Common myeloid progenitor, CD34-positive (primary cell): ENCODE measurements at regions not wholly inside any gene's neighbourhood (a gene's known extent, or its start where the extent isn't known, plus 50 kb on each side); places are given as distances from the start of the nearest gene placed in this dataset.

ENCODE experiments used
- CTCF ChIA-PET: fragments of 350-600 bp; sonication (Branson Sonifier 250); formaldehyde crosslinking; loops from one replicate; lab custom pipeline; 2021; ENCODE audit warnings: antibody characterized with exemption; lab: Charles Lee
- POLR2A ChIA-PET: fragments of 350-600 bp; sonication (Branson Sonifier 250); formaldehyde crosslinking; loops from one replicate; lab custom pipeline; 2021; ENCODE audit warnings: antibody characterized with exemption; lab: Charles Lee
- DNase-seq, 3 donors: peaks; one replicate each; pipeline versions ENCODE4 v3.0.0 to v3.0.0-alpha.2; 2013
- H3K27ac ChIP-seq, 2 experiments: 1 replicate in 1 of 2; 2 replicates in 1 of 2; pipeline ENCODE4 v1.7.0; 2013; ENCODE audit warnings: inconsistent platforms in 2 of 2, low read length in 2 of 2, mild to moderate bottlenecking in 2 of 2, low read depth in 1 of 2, moderate library complexity in 1 of 2; ENCODE audit not compliant: severe bottlenecking in 2 of 2, insufficient read depth in 1 of 2, poor library complexity in 1 of 2
- H3K27me3 ChIP-seq, 5 experiments: replicated peaks in 2 of 5; 1 replicate in 3 of 5; 2 replicates in 2 of 5; pipeline versions ENCODE4 v1.6.1 to v1.7.0; 2013; ENCODE audit warnings: low read length in 4 of 5, mild to moderate bottlenecking in 2 of 5, moderate library complexity in 2 of 5, inconsistent platforms in 1 of 5; ENCODE audit not compliant: insufficient read depth in 5 of 5, control insufficient read depth in 4 of 5
- H3K36me3 ChIP-seq, 4 experiments: 1 replicate in 2 of 4; 2 replicates in 2 of 4; pipeline versions ENCODE4 v1.6.1 to v1.7.0; 2013; ENCODE audit warnings: low read length in 3 of 4, control low read depth in 1 of 4, mild to moderate bottlenecking in 1 of 4; ENCODE audit not compliant: control insufficient read depth in 4 of 4, insufficient read depth in 4 of 4
- H3K4me1 ChIP-seq, 4 experiments: 1 replicate in 3 of 4; 2 replicates in 1 of 4; pipeline versions ENCODE4 v1.6.1 to v1.7.1; 2013; ENCODE audit warnings: low read length in 3 of 4, mild to moderate bottlenecking in 3 of 4, control low read depth in 1 of 4, inconsistent platforms in 1 of 4, moderate library complexity in 1 of 4; ENCODE audit not compliant: control insufficient read depth in 4 of 4, insufficient read depth in 4 of 4; ENCODE audit errors: control extremely low read depth in 1 of 4
- H3K4me3 ChIP-seq, 7 experiments: 1 replicate in 4 of 7; 2 replicates in 3 of 7; pipeline versions ENCODE4 v1.5.1 to v1.7.0; 2013; ENCODE audit warnings: mild to moderate bottlenecking in 7 of 7, low read length in 6 of 7, moderate library complexity in 6 of 7, inconsistent platforms in 2 of 7, low read depth in 2 of 7, control low read depth in 1 of 7; ENCODE audit not compliant: insufficient read depth in 4 of 7, control insufficient read depth in 1 of 7; ENCODE audit errors: extremely low read depth in 1 of 7
- H3K9me3 ChIP-seq, 5 experiments: 1 replicate in 4 of 5; 2 replicates in 1 of 5; pipeline versions ENCODE4 v1.6.1 to v1.7.1; 2013; ENCODE audit warnings: low read length in 4 of 5, mild to moderate bottlenecking in 2 of 5, inconsistent platforms in 1 of 5, low read depth in 1 of 5, moderate library complexity in 1 of 5; ENCODE audit not compliant: control insufficient read depth in 4 of 5, insufficient read depth in 2 of 5; ENCODE audit errors: control extremely low read depth in 1 of 5
- WGBS: methylation state at CpG from one replicate; pipeline ENCODE4 v1.1.5; 2013; ENCODE audit not compliant: insufficient coverage; 5-methylcytosine and 5-hydroxymethylcytosine counted together

DNA sequence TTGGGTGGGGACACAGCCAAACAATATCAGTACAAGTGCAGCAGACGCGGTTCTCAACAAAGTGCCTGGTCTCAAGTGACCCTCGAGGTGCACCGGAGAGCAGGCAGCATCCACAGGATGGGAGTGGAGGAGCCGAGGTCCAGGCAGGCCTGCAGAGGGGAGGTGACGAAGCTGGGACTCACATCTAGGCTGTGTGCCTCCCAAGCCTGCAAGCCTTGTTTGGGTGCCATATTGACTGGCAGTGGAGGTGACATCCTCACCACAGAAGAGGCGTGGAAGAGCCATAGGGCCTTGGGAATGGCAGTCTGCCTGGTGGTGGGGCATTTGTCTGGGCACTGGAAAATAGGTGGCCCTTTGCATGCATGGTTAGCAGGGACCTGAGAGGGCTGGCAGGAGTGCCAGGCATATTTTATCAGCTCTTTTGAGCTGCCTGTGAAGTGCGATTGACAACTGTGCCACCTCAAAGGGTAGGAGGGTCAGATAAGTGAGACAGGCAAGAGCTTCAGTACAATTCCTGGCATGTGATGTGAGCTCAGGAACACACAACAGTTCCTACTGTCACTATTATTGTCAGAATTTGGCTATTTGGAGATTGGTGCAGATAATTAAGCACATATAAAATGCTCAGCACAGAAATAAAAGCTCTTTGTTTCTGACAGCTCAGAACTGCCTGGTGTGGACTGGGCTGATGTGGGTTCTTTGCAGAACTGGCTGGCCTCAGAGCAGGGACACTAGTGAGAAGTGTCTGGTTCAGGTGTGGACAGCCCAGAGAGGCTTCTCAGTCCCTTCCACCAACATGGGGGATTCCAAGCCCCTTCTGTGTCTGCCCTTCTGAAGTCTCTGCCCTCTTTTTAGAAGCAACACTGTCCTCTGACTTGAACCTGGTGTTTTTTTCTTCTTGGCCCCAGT is 347.6 kb upstream of the AJAP1 start:
- no peaks in the 10 kb centered on the region for H3K36me3 ChIP-seq
- ChIA-PET POLR2A (no interaction called here), CTCF (no interaction called here)
- no peak overlapping the region for H3K27ac ChIP-seq
- DNase-seq, result no peak
- no peak overlapping the region for H3K4me3 ChIP-seq
- H3K9me3 ChIP-seq, result peaks cover 0 to 12% (median 3%) of the 10 kb centered on the region in 5 experiments
- no peaks in the 10 kb centered on the region for H3K4me1 ChIP-seq
- WGBS, result 98% methylated on average over 8 of the region's 8 CpGs
- H3K27me3 ChIP-seq, result peaks cover 0 to 2% (median 0%) of the 10 kb centered on the region in 5 experiments

DNA sequence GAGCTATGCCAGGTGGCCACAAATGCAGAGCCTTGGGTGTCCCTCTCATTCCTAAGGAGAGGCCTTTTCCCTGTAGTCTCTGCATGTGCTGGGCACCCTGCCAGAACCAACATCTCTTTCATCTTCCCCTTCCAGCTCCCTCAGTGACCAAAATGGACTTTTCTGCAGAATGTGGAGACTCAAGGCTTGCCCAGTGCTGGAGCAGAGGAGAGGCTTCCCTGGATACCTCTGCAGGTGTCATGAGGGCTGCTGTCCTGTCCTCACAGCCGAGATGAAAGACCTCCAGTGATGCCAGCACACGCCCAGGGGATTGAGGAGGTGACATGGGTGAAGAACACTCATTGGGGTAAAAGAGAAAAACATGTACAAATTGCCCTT is 347.0 kb upstream of the AJAP1 start:
- ChIA-PET CTCF (no interaction called here), POLR2A (no interaction called here)
- H3K4me3 ChIP-seq, result no peak overlapping the region
- no peak for DNase-seq
- H3K27me3 ChIP-seq, result peaks cover 0 to 2% (median 0%) of the 10 kb centered on the region in 5 experiments
- peaks cover 0 to 12% (median 3%) of the 10 kb centered on the region in 5 experiments for H3K9me3 ChIP-seq
- WGBS, result 69% methylated on average over 2 of the region's 2 CpGs
- no peaks in the 10 kb centered on the region for H3K36me3 ChIP-seq
- H3K4me1 ChIP-seq, result no peaks in the 10 kb centered on the region
- H3K27ac ChIP-seq, result no peak overlapping the region

DNA sequence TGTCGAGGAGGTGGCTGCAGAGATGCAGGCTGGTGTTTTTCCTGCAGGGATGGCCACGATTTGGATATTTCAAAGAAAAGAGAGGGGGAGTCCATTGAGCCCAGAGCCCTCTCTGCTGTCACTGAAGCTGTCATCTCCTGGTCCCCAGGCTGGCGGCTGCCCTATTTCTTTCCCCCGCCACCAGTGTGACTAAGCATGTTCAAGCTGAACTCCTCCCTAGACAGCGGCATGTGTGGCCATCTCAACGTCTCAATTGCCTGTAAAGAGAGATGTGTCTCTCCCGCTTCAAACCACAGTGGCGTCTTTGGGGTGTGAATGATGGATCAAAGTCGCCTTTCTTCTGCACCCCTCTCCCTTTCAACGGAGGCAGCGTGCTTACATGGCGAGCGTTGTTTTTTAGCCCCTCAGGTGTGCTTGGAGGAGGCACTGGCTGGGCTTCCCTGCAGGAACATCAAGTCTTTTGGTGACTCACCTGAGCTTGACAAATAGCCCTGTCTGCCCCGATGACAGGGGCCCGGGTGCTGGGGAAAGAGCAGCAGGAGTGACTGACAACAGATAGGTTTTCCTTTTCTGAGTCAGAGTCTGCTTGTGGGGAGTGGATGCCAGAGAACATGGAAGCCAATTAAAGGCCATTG is 346.4 kb upstream of the AJAP1 start:
- DNase-seq, result no peak
- Histone ChIP-seq H3K27me3 (peaks cover 0 to 2% (median 0%) of the 10 kb centered on the region in 5 experiments), H3K27ac (no peak overlapping the region), H3K4me3 (no peak overlapping the region), H3K4me1 (no peaks in the 10 kb centered on the region), H3K36me3 (no peaks in the 10 kb centered on the region), H3K9me3 (peaks cover 0 to 12% (median 3%) of the 10 kb centered on the region in 5 experiments)
- WGBS, result 81% methylated on average over 13 of the region's 15 CpGs
- ChIA-PET POLR2A (no interaction called here), CTCF (no interaction called here)

DNA sequence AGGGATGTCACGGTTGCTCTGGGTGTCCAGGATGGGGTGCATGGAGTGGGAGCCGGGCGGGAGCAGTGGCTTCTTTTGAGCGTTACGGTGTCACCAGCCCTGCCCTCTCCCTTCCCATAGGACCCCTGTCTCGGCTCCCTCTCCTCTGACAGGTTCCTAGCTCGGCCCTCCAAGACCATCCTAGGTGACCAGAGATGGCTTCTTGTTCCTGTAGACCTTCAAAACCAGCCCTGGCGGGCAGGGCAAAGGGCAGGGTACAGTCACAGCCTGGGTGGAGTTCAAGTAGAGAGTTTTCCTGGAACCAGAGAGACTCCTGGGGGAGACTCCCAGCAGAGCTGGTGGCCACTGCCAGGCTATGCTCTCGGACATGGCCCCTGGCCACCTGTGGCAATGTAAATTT is 345.6 kb upstream of the AJAP1 start:
- ChIA-PET CTCF (no interaction called here), POLR2A (no interaction called here)
- Histone ChIP-seq H3K36me3 (no peaks in the 10 kb centered on the region), H3K4me1 (no peaks in the 10 kb centered on the region), H3K27ac (no peak overlapping the region), H3K27me3 (peaks cover 0 to 2% (median 0%) of the 10 kb centered on the region in 5 experiments), H3K4me3 (no peak overlapping the region), H3K9me3 (peaks cover 0 to 18% (median 4%) of the 10 kb centered on the region in 5 experiments)
- DNase-seq, result no peak
- WGBS, result 78% methylated on average over 7 of the region's 9 CpGs

DNA sequence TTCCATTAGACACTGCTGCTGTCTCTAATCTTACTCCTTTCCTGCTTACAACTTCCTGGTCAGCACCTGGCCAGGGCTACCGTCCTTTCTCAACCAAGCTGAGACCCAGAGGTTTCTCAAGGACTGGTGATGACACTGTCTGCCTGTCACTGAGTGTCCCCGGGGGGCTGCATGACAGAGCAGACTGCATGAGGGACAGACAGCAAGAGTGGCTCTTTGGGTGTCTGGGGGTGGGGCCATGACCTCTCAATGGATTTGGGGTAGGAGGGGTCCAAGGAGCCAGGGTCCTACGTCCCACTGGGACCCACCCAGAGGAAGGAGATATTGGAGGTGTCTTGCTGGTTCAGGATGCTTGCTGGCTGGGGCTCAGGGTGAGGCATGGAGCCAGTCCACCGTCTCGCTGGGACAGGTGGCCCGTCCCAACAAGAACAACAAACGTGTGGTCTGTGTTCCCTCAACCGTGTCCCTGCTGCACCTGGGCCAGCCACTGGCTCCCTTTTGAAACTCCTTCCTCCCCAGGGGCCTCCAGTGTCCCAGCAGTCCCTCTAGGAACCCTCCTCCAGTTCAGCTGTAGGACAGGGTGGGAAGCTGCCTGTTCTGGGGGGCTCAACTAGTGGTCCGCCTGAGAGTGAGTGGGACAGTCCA is 344.6 kb upstream of the AJAP1 start:
- DNase-seq, result no peak
- POLR2A ChIA-PET, result no interaction called here
- no peak overlapping the region for H3K4me3 ChIP-seq
- H3K9me3 ChIP-seq, result peaks cover 0 to 23% (median 9%) of the 10 kb centered on the region in 5 experiments
- H3K36me3 ChIP-seq, result no peaks in the 10 kb centered on the region
- H3K27me3 ChIP-seq, result peaks cover 0 to 2% (median 0%) of the 10 kb centered on the region in 5 experiments
- no peak overlapping the region for H3K27ac ChIP-seq
- CTCF ChIA-PET, result interaction anchor here (0.5 kb wide), 1 partner anchor 1112 kb away, joined by 3 read pairs; no protein-coding TSS in a partner anchor
- WGBS, result 78% methylated on average over 9 of the region's 9 CpGs
- H3K4me1 ChIP-seq, result no peaks in the 10 kb centered on the region

DNA sequence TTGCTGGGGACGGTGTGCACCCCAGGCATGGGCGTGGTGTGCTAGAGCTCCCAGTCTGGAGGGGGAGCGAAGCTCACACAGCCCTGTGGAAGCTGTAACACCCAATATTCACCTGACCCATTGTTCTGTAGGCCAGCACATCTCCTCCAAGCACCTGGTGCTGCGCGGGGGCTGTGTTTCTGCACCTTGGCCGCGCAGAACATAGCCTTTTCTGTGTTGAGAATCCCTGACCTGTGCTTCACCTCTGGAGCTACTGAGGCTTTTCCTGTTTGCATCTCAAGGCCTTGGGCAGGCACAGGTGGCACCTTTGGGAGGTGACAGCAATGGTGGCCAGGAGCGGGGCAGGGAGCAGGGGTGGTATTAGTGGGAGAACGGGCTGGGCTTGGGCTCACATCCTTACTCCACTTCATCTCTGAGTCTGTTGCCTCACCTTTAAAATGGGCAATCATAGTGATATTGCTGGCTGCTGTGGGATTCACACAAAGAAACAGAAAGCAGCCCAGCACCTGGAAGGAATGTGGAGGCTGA is 343.9 kb upstream of the AJAP1 start:
- H3K4me3 ChIP-seq, result no peak overlapping the region
- ChIA-PET POLR2A (no interaction called here), CTCF (interaction anchor here (0.5 kb wide), 1 partner anchor 1112 kb away, joined by 3 read pairs; no protein-coding TSS in a partner anchor)
- WGBS, result 96% methylated on average over 7 of the region's 9 CpGs
- no peak overlapping the region for H3K27ac ChIP-seq
- H3K4me1 ChIP-seq, result no peaks in the 10 kb centered on the region
- H3K27me3 ChIP-seq, result peaks cover 0 to 2% (median 0%) of the 10 kb centered on the region in 5 experiments
- H3K36me3 ChIP-seq, result no peaks in the 10 kb centered on the region
- peaks cover 0 to 23% (median 9%) of the 10 kb centered on the region in 5 experiments for H3K9me3 ChIP-seq
- no peak for DNase-seq
